RWPE1 (cell line): ENCODE measurements at regions not wholly inside any gene's neighbourhood (a gene's known extent, or its start where the extent isn't known, plus 50 kb on each side); places are given as distances from the start of the nearest gene placed in this dataset.

Experiments
- CTCF ChIA-PET: fragments of 350-600 bp; sonication (Branson Sonifier 250); formaldehyde crosslinking; extraction: SDS; loops from one replicate; lab custom pipeline; 2021; lab: Yijun Ruan, JAX
- POLR2A ChIA-PET: fragments of 400-600 bp; formaldehyde crosslinking; extraction: SDS; loops from one replicate; lab custom pipeline; 2020; ENCODE audit warnings: antibody characterized with exemption; ENCODE audit not compliant: low non-redundant PET; lab: Yijun Ruan, JAX
- DNase-seq: peaks from one replicate; pipeline ENCODE4 v3.0.0; 2012; ENCODE audit warnings: low spot score
- H3K27ac ChIP-seq: fragments of 450-650 bp; 2 replicates; pipeline ENCODE4 v1.5.1; 2017
- TF ChIP-seq, protein P1 (sequence below): fragments of 450-650 bp; conservative IDR thresholded peaks from 2 replicates; pipeline ENCODE4 v1.5.1; 2017; ENCODE audit warnings: low read depth, mild to moderate bottlenecking

DNA sequence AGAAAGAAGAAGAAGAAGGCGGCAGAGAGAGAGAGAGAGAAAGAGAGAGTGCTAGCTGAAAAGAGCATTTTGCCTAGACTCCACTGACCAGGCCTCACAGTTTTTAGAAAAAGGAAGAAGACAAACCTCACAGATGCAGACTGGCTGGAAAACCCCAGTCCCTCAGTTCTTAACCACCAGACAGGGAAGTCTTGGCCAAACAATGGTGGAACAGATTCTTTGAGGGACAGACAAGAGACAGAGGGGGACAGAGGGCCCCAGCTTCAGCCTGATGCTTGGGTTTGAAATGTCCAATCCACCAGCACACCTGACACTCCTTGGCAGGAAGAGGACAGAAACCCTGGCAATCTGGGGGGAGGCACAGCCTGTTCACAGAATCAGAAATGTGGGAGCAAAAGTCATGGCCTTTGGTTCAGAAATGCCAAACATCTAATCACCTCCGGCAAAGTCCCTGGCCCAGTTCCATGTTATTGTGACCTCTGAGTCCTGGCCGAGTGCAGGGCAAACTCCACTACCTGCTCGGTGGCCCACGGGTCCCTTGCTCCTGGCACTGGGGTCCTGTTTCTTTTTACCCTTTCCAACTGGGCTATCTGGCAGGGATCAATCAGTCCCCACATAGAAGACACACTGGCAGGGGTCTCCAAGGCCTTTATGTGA, 235.2 kb downstream of the LY86 start:
- POLR2A ChIA-PET, result no interaction called here
- CTCF ChIA-PET, result no interaction called here

GRCh38 chr6:6824381-6824780, 235.9 kb downstream of the LY86 start:
- POLR2A ChIA-PET, result no interaction called here
- H3K27ac ChIP-seq, result peak overlapping the region; percentile 75
- no peak for DNase-seq
- TF ChIP-seq, protein P1, sequence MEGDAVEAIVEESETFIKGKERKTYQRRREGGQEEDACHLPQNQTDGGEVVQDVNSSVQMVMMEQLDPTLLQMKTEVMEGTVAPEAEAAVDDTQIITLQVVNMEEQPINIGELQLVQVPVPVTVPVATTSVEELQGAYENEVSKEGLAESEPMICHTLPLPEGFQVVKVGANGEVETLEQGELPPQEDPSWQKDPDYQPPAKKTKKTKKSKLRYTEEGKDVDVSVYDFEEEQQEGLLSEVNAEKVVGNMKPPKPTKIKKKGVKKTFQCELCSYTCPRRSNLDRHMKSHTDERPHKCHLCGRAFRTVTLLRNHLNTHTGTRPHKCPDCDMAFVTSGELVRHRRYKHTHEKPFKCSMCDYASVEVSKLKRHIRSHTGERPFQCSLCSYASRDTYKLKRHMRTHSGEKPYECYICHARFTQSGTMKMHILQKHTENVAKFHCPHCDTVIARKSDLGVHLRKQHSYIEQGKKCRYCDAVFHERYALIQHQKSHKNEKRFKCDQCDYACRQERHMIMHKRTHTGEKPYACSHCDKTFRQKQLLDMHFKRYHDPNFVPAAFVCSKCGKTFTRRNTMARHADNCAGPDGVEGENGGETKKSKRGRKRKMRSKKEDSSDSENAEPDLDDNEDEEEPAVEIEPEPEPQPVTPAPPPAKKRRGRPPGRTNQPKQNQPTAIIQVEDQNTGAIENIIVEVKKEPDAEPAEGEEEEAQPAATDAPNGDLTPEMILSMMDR, result no peak
- CTCF ChIA-PET, result no interaction called here

More for the DNA sequence above, 235.2 kb downstream of the LY86 start:
- TF ChIP-seq, protein P1, result no peak
- no peak for DNase-seq
- no peak overlapping the region; the same call in 1 of the 2 replicates for H3K27ac ChIP-seq

DNA sequence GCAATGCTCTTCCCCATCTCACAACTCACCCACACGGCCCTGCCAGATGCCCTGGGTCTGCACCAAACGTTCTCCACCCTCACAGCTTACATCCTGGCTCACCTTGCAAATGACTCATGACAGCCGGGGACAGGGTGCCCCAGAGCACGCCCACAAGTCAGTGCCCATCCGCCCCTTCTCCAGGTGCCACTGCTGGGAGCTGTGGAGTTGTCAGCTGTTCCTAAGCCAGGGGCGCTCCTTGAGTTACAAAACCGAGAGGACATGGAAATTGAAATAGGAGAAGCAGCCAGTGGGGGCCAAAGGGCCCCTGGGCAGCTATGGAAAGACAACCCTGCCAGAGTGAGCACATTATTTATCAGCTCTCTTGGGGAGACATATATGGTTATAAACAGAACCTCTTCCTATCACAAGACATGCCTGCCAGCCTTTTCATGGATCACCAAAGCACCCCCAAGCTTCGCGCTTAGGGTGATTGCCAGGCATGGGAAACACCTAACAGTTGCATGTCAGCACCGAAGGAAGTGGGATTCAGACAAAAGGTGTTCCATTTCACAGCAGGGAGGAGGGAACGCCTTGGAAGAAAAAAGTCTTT, 236.8 kb downstream of the LY86 start:
- TF ChIP-seq, protein P1, result no peak
- POLR2A ChIA-PET, result no interaction called here
- CTCF ChIA-PET, result interaction anchor here (0.6 kb wide), 2 partner anchors 284 to 872 kb away, joined by 3 to 4 read pairs; no protein-coding TSS in a partner anchor
- peak; percentile 55 for DNase-seq
- peak overlapping the region; percentile 75 for H3K27ac ChIP-seq

GRCh38 chr6:6826095-6826901, 237.8 kb downstream of the LY86 start:
- H3K27ac ChIP-seq, result peak overlapping the region; percentile 75
- ChIA-PET POLR2A (no interaction called here), CTCF (interaction anchor here (0.6 kb wide), 1 partner anchor 283 kb away, joined by 4 read pairs; no protein-coding TSS in a partner anchor)
- DNase-seq, result no peak
- TF ChIP-seq, protein P1, result no peak

- no peak for DNase-seq
- ChIA-PET CTCF (no interaction called here), POLR2A (interaction anchor here (0.6 kb wide), 1 partner anchor 295 kb away, joined by 7 read pairs; no protein-coding TSS in a partner anchor)
- TF ChIP-seq, protein P1, result no peak
- H3K27ac ChIP-seq, result peak overlapping the region; percentile 75
These were observed 238.4 kb downstream of the LY86 start for GRCh38 chr6:6826961-6827360.
